ENCODE measurements at regions not wholly inside any gene's neighbourhood (a gene's known extent, or its start where the extent isn't known, plus 50 kb on each side); places are given as distances from the start of the nearest gene placed in this dataset.
"Not testable (repeated sequence)": the region's sequence is repeated elsewhere in the genome, so short reads cannot be mapped to it uniquely, and the experiment has no call there.

DNA sequence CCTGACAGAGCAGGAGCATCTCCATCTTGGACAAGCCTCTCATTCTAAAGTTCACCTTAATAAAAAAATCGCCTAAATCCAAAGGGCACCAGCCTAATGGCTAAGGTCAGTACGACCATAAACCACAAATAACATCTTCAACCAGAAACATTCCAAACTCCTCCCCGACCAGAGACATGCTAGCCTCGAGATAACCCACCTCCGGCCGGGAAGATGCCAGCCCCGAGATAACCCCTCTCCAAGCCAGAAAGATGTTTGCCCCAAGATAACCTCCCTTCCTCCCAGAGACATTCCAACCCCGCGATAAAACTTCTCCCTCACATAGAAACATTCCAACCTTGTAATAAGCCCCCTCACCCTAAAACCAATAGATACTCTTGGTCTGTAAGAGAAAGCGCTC, 86.8 kb upstream of the PKP2 start:
- DNase-seq (ENCODE audit: low spot score): no peak
- H3K27ac Mint-ChIP-seq: no peak overlapping the region
- no peak overlapping the region for H3K4me3 Mint-ChIP-seq
- H3K9me3 Mint-ChIP-seq: no peaks in the 10 kb centered on the region
- no peaks in the 10 kb centered on the region for H3K4me1 Mint-ChIP-seq (ENCODE audit: low read depth)
- no peaks in the 10 kb centered on the region for H3K27me3 Mint-ChIP-seq (ENCODE audit: low read depth)
- no peaks in the 10 kb centered on the region for H3K36me3 Mint-ChIP-seq (ENCODE audit: low read depth)

GRCh38 chr12:32981139-32981538, 84.6 kb upstream of the PKP2 start:
- H3K4me3 Mint-ChIP-seq: no peak overlapping the region
- no peaks in the 10 kb centered on the region for H3K4me1 Mint-ChIP-seq (ENCODE audit: low read depth)
- DNase-seq (ENCODE audit: low spot score): no peak
- H3K36me3 Mint-ChIP-seq (ENCODE audit: low read depth): no peaks in the 10 kb centered on the region
- H3K9me3 Mint-ChIP-seq: no peaks in the 10 kb centered on the region
- H3K27ac Mint-ChIP-seq: no peak overlapping the region
- H3K27me3 Mint-ChIP-seq (ENCODE audit: low read depth): no peaks in the 10 kb centered on the region

DNA sequence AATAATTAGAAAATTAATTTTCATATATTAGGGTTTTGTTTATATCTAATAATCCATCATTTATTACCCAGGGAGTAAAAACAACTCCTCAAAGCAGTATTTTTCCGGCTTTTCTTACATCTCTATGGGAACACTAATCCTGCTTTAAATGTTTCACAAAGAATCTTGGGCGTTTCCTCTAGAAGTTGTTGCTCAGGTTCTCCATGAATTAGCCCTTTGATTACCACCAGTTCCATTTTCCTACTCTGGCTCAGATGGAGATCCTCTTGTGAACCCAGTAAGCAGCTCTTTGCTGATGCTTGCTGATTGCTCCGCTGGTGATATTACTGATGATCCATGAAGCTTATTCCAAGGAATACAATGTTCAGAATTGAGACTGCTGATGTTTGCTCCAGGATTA, 78.5 kb upstream of the PKP2 start:
- H3K9me3 Mint-ChIP-seq: no peaks in the 10 kb centered on the region
- no peak for DNase-seq (ENCODE audit: low spot score)
- H3K4me1 Mint-ChIP-seq (ENCODE audit: low read depth): no peaks in the 10 kb centered on the region
- H3K4me3 Mint-ChIP-seq: no peak overlapping the region
- no peaks in the 10 kb centered on the region for H3K36me3 Mint-ChIP-seq (ENCODE audit: low read depth)
- no peaks in the 10 kb centered on the region for H3K27me3 Mint-ChIP-seq (ENCODE audit: low read depth)
- no peak overlapping the region for H3K27ac Mint-ChIP-seq

GRCh38 chr12:32970465-32971110, 74.0 kb upstream of the PKP2 start:
- DNase-seq (ENCODE audit: low spot score): no peak
- Mint-ChIP-seq H3K4me1 (ENCODE audit: low read depth) (no peaks in the 10 kb centered on the region), H3K9me3 (no peaks in the 10 kb centered on the region), H3K27ac (no peak overlapping the region), H3K4me3 (no peak overlapping the region), H3K36me3 (ENCODE audit: low read depth) (no peaks in the 10 kb centered on the region), H3K27me3 (ENCODE audit: low read depth) (no peaks in the 10 kb centered on the region)

GRCh38 chr12:32964981-32965585, 68.5 kb upstream of the PKP2 start:
- no peak overlapping the region for H3K4me3 Mint-ChIP-seq
- no peaks in the 10 kb centered on the region for H3K36me3 Mint-ChIP-seq (ENCODE audit: low read depth)
- no peak for DNase-seq (ENCODE audit: low spot score)
- no peaks in the 10 kb centered on the region for H3K4me1 Mint-ChIP-seq (ENCODE audit: low read depth)
- H3K27ac Mint-ChIP-seq: no peak overlapping the region
- H3K27me3 Mint-ChIP-seq (ENCODE audit: low read depth): no peaks in the 10 kb centered on the region
- H3K9me3 Mint-ChIP-seq: no peaks in the 10 kb centered on the region

DNA sequence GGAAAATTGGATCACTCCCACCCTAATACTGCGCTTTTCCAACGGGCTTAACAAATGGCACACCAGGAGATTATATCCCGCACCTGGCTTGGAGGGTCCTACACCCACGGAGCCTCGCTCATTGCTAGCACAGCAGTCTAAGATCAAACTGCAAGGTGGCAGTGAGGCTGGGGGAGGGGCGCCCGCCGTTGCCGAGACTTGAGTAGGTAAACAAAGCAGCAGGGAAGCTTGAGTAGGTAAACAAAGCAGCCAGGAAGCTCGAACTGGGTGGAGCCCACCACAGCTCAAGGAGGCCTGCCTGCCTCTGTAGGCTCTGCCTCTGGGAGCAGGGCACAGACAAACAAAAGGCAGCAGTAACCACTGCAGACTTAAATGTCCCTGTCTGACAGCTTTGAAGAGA, 59.8 kb upstream of the PKP2 start:
- not testable (repeated sequence) for H3K27me3 Mint-ChIP-seq (ENCODE audit: low read depth); H3K4me3 Mint-ChIP-seq; H3K9me3 Mint-ChIP-seq; H3K4me1 Mint-ChIP-seq (ENCODE audit: low read depth); DNase-seq (ENCODE audit: low spot score); H3K27ac Mint-ChIP-seq; H3K36me3 Mint-ChIP-seq (ENCODE audit: low read depth)

DNA sequence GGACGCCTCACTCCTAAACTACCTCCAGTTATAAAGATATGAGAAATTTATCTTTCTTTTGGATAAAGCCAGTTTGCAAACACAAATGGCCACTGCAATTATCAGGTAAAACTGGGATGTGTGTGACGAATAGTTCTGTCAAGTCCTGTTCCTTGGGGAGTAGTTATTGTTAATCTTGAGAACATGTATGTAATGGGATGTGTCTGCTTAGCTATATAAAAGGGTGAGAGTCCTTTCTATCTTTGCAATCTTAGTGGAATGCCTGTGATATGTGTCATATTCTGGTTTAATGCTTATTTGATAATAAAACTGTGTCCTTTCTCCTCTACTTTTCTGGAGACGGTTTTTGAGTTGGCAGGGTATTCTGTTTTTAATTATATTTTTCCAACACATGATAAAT, 56.1 kb upstream of the PKP2 start:
- H3K4me1 Mint-ChIP-seq (ENCODE audit: low read depth): no peaks in the 10 kb centered on the region
- H3K27ac Mint-ChIP-seq: no peak overlapping the region
- H3K36me3 Mint-ChIP-seq (ENCODE audit: low read depth): no peaks in the 10 kb centered on the region
- DNase-seq (ENCODE audit: low spot score): no peak
- no peaks in the 10 kb centered on the region for H3K27me3 Mint-ChIP-seq (ENCODE audit: low read depth)
- no peaks in the 10 kb centered on the region for H3K9me3 Mint-ChIP-seq
- no peak overlapping the region for H3K4me3 Mint-ChIP-seq

DNA sequence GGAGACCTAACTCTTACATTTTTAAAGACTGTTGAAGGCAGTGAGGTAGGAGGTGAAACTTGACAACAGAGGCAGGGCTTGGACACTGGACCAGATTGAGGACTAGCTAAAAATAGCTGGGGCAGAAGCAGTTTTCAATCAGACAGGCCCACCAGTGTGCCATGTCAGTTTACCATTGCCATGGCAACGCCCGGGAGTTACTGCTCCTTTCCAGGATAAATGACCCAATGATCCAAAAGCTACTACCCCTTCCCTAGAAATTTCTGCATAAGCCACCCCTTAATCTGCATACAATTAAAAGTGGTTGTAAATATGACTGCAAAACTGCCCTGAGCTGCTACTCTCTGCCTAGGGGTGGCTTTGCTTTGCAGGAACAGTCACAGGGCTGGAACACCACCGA, 53.2 kb upstream of the PKP2 start:
- no peaks in the 10 kb centered on the region for H3K4me1 Mint-ChIP-seq (ENCODE audit: low read depth)
- no peaks in the 10 kb centered on the region for H3K36me3 Mint-ChIP-seq (ENCODE audit: low read depth)
- no peaks in the 10 kb centered on the region for H3K27me3 Mint-ChIP-seq (ENCODE audit: low read depth)
- no peak overlapping the region for H3K4me3 Mint-ChIP-seq
- no peaks in the 10 kb centered on the region for H3K9me3 Mint-ChIP-seq
- no peak overlapping the region for H3K27ac Mint-ChIP-seq
- no peak for DNase-seq (ENCODE audit: low spot score)

DNA sequence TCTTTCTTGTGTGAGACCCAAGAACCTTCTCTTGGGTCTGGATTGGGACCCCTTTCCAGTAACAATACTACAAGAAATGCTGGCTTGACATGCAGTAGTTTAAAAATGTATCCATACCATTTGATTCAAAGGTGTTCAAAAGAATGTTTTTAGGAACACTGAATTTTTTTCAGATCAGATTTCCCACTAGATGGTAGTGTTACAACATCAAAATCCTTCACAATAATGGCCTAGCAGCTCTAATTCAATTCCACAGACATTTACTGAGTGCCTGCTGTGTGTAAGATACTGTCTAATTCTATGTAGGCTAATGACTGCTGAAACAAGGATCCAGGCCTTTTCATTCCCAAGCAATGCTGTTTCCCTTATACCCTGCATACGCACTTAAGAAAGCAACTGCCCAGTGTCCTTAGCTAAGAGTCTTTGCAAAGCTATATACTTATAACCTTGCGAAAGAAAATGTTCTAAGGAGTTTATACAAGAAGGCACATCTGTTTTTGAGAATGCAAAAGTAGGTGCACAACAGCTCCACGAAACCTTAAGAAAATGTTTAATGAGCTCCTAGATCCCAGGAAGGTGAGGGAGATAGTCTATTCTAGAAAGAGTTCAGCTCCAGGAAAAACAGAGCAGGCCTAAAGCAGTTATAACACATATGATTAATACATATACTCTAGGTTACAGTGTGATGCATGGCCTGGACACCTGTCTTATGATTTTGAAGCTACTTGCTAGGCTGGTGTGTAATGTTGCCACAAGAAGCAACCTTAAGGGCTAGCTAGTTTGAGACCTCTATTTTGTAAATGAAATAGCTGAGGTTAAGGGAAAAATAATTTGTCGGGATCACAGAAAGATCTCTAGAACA, 50.9 kb upstream of the PKP2 start:
- no peak overlapping the region for H3K4me3 Mint-ChIP-seq
- H3K27me3 Mint-ChIP-seq (ENCODE audit: low read depth): no peaks in the 10 kb centered on the region
- no peak overlapping the region for H3K27ac Mint-ChIP-seq
- H3K4me1 Mint-ChIP-seq (ENCODE audit: low read depth): no peaks in the 10 kb centered on the region
- H3K9me3 Mint-ChIP-seq: no peaks in the 10 kb centered on the region
- no peaks in the 10 kb centered on the region for H3K36me3 Mint-ChIP-seq (ENCODE audit: low read depth)
- no peak for DNase-seq (ENCODE audit: low spot score)

DNA sequence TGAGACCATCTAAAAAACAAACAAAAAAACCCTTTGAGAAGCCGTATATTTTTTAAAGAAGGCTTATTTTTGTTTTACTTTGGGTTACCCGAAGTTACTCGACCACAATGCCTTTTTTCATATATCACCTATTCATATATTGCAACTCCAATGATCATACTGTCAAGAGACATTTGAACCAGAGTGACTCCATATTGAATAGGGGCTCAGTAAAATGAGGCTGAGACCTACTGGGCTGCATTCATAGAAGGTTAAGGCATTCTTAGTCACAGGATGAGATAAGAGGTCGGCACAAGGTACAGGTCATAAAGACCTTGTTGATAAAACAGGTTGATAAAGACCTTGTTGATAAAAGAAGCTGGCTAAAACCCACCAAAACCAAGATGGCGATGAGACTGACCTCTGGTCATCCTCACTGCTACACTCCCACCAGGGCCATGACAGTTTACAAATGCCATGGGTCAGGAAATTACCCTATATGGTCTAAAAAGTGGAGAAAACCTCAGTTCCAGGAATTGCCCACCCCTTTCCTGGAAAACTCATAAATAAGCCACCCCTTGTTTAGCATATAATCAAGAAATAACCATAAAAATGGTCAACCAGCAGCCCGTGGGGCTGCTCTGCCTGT, 50.0 kb upstream of the PKP2 start:
- H3K4me3 Mint-ChIP-seq: no peak overlapping the region

More for the DNA sequence above, 50.0 kb upstream of the PKP2 start:
- Mint-ChIP-seq H3K27ac (no peak overlapping the region), H3K36me3 (ENCODE audit: low read depth) (no peaks in the 10 kb centered on the region), H3K27me3 (ENCODE audit: low read depth) (no peaks in the 10 kb centered on the region), H3K4me1 (ENCODE audit: low read depth) (no peaks in the 10 kb centered on the region), H3K9me3 (no peaks in the 10 kb centered on the region)
- no peak for DNase-seq (ENCODE audit: low spot score)
